ENCODE measurements at regions not wholly inside any gene's neighbourhood (a gene's known extent, or its start where the extent isn't known, plus 50 kb on each side); places are given as distances from the start of the nearest gene placed in this dataset.

DNA sequence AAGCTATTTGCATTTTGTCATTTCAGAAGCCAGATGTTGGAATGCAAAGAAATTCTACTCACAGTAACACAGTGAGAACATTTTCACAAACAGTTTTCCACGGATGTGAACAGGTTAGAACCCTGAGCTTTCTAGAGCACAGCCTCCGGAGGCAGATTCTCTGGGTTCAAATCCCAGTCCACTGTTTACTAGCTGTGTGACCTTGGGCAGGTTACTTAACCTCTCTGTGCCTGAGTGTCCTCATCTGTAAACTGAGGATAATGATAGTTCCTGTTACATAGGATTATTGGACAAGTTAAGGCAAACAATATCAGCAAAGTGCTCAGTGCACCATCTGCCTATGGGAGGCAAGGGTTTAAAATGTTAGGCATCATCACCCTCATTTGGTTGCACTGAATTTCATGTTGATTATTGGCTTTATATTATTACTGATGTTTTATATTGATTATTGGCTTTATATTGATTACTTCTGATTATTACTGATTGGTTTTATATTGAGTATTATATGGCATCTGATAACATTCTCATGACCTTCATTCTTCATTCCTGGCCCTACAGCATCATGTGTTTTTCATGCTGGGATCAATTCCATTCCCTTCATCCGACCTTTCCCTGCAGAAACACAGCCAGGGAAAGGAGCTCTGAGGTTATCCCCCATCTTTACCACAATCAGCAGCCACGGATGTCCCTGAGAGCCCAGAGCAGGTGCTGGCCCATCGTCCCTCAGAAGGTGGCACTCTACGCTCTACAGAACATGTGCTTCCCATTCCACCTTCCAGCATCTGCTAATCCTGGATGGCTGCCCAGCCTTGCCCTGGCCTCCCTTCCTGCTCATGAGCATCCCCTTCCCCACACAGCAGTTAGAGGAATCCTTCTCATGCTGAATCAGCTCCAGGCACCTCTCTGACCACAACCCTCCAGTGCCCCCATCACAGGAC is 283.1 kb downstream of the PREX1 start:
- H4K20me1 ChIP-seq (ENCODE audit: insufficient read depth, low read length): no peaks in the 10 kb centered on the region
- H3K9ac ChIP-seq (ENCODE audit: low read depth, low read length): no peak overlapping the region
- TF ChIP-seq EZH2 (IDR thresholded peaks at IDR 0.05; ENCODE audit: borderline replicate concordance, low read depth, low read length, severe bottlenecking): no peak
- TF ChIP-seq, protein P1, sequence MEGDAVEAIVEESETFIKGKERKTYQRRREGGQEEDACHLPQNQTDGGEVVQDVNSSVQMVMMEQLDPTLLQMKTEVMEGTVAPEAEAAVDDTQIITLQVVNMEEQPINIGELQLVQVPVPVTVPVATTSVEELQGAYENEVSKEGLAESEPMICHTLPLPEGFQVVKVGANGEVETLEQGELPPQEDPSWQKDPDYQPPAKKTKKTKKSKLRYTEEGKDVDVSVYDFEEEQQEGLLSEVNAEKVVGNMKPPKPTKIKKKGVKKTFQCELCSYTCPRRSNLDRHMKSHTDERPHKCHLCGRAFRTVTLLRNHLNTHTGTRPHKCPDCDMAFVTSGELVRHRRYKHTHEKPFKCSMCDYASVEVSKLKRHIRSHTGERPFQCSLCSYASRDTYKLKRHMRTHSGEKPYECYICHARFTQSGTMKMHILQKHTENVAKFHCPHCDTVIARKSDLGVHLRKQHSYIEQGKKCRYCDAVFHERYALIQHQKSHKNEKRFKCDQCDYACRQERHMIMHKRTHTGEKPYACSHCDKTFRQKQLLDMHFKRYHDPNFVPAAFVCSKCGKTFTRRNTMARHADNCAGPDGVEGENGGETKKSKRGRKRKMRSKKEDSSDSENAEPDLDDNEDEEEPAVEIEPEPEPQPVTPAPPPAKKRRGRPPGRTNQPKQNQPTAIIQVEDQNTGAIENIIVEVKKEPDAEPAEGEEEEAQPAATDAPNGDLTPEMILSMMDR (IDR thresholded peaks at IDR 0.05; ENCODE audit: borderline replicate concordance, extremely low read depth, low read length, poor library complexity, severe bottlenecking): peak; percentile 4
- H3K4me3 ChIP-seq (ENCODE audit: low read depth in 1 of 2, low read length in 2 of 2): no peak overlapping the region
- no peaks in the 10 kb centered on the region for H3K36me3 ChIP-seq (ENCODE audit: insufficient read depth, low read length)
- peaks cover 14% of the 10 kb centered on the region for H3K27me3 ChIP-seq (ENCODE audit: insufficient read depth, low read length, poor library complexity)
- H3K4me1 ChIP-seq (ENCODE audit: insufficient read depth, low read length): no peaks in the 10 kb centered on the region
- H3K4me2 ChIP-seq (ENCODE audit: insufficient read depth, low read length): no peak overlapping the region
- DNase-seq: no peak
- ATAC-seq (ENCODE audit: insufficient read depth, low read depth): no peak
- H3K79me2 ChIP-seq (ENCODE audit: insufficient read depth, low read length): no peaks in the 10 kb centered on the region
- no peaks in the 10 kb centered on the region for H3K9me3 ChIP-seq (ENCODE audit: insufficient read depth, low read length, severe bottlenecking)
- H2AFZ ChIP-seq (ENCODE audit: low read depth, low read length): no peak overlapping the region
- H3K27ac ChIP-seq (ENCODE audit: low read length): no peak overlapping the region

DNA sequence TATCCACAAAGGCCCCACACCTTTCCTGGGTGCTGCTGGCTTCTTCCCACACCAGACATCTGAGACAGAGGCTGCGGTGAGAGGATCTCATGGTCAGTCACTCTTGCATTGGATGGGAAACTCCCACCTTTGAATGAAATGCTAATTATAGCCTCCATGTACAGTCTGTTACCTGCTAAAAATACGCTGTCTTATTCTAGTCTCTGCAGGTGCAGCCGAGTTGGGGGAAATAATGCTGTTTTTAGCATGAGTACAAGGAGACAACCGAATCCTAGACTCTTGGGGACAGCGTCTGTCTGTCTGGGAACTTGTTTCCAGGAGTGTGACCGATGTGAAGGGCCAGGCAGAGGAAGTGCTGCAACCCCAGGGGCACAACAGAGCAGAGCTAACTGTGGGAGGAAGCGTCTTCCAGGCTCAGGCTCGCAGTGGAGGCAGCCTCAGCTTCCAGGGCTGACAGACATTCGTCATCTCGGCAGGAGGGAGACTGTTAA is 286.2 kb downstream of the PREX1 start:
- DNase-seq (no peak), ATAC-seq (ENCODE audit: insufficient read depth, low read depth) (no peak)
- no peaks in the 10 kb centered on the region for H3K9me3 ChIP-seq (ENCODE audit: insufficient read depth, low read length, severe bottlenecking)
- no peak overlapping the region for H3K4me2 ChIP-seq (ENCODE audit: insufficient read depth, low read length)
- H3K27ac ChIP-seq (ENCODE audit: low read length): no peak overlapping the region
- H3K36me3 ChIP-seq (ENCODE audit: insufficient read depth, low read length): no peaks in the 10 kb centered on the region
- no peak overlapping the region for H3K4me3 ChIP-seq (ENCODE audit: low read depth in 1 of 2, low read length in 2 of 2)
- no peaks in the 10 kb centered on the region for H3K79me2 ChIP-seq (ENCODE audit: insufficient read depth, low read length)
- no peaks in the 10 kb centered on the region for H3K4me1 ChIP-seq (ENCODE audit: insufficient read depth, low read length)
- peaks cover 18% of the 10 kb centered on the region for H3K27me3 ChIP-seq (ENCODE audit: insufficient read depth, low read length, poor library complexity)
- no peaks in the 10 kb centered on the region for H4K20me1 ChIP-seq (ENCODE audit: insufficient read depth, low read length)
- H2AFZ ChIP-seq (ENCODE audit: low read depth, low read length): no peak overlapping the region
- TF ChIP-seq, protein P1 (IDR thresholded peaks at IDR 0.05; ENCODE audit: borderline replicate concordance, extremely low read depth, low read length, poor library complexity, severe bottlenecking): no peak
- TF ChIP-seq EZH2 (IDR thresholded peaks at IDR 0.05; ENCODE audit: borderline replicate concordance, low read depth, low read length, severe bottlenecking): no peak
- no peak overlapping the region for H3K9ac ChIP-seq (ENCODE audit: low read depth, low read length)

DNA sequence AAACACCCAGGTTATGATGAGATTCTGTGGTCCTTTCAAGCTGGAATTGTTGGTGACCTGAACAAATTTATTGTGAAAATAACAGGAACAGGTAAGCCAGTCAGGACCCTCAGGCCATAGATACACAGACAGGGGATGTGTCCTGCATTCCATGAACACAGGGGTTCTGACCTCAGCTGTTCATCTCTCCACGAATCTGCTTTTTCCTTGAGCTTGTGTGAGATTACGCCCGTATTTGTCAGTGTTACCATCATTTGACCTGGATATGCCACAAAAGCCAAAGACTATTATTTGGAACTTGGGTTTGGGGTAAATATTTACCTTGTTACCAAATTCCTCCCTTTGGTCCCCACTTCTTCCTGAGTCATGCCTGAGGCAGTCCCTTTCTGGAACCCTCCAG is 288.9 kb downstream of the PREX1 start:
- H3K9ac ChIP-seq (ENCODE audit: low read depth, low read length): no peak overlapping the region
- H3K4me1 ChIP-seq (ENCODE audit: insufficient read depth, low read length): no peaks in the 10 kb centered on the region
- H4K20me1 ChIP-seq (ENCODE audit: insufficient read depth, low read length): no peaks in the 10 kb centered on the region
- no peak overlapping the region for H3K4me2 ChIP-seq (ENCODE audit: insufficient read depth, low read length)
- no peaks in the 10 kb centered on the region for H3K36me3 ChIP-seq (ENCODE audit: insufficient read depth, low read length)
- no peak overlapping the region for H2AFZ ChIP-seq (ENCODE audit: low read depth, low read length)
- peaks cover 18% of the 10 kb centered on the region for H3K27me3 ChIP-seq (ENCODE audit: insufficient read depth, low read length, poor library complexity)
- no peaks in the 10 kb centered on the region for H3K79me2 ChIP-seq (ENCODE audit: insufficient read depth, low read length)
- H3K27ac ChIP-seq (ENCODE audit: low read length): no peak overlapping the region
- no peak for DNase-seq
- H3K4me3 ChIP-seq (ENCODE audit: low read depth in 1 of 2, low read length in 2 of 2): no peak overlapping the region
- TF ChIP-seq EZH2 (IDR thresholded peaks at IDR 0.05; ENCODE audit: borderline replicate concordance, low read depth, low read length, severe bottlenecking): no peak
- TF ChIP-seq, protein P1 (IDR thresholded peaks at IDR 0.05; ENCODE audit: borderline replicate concordance, extremely low read depth, low read length, poor library complexity, severe bottlenecking): no peak
- ATAC-seq (ENCODE audit: insufficient read depth, low read depth): no peak
- H3K9me3 ChIP-seq (ENCODE audit: insufficient read depth, low read length, severe bottlenecking): no peaks in the 10 kb centered on the region
